GM23248 (cell line): ENCODE measurements at regions not wholly inside any gene's neighbourhood (a gene's known extent, or its start where the extent isn't known, plus 50 kb on each side); places are given as distances from the start of the nearest gene placed in this dataset.

Experiments
- DNase-seq: peaks from one replicate; pipeline ENCODE4 v3.0.0-alpha.2; 2015
- H2AFZ ChIP-seq: fragments of 200-600 bp; sonication (generic); 2 replicates; pipeline ENCODE4 v1.6.1; 2016; ENCODE audit warnings: antibody characterized with exemption
- H3F3A ChIP-seq: fragments of 200-600 bp; sonication (generic); 2 replicates; pipeline ENCODE4 v1.6.1; 2016; ENCODE audit warnings: mild to moderate bottlenecking, antibody characterized with exemption, mixed run types; ENCODE audit not compliant: insufficient read depth
- H3K27ac ChIP-seq: fragments of 200-600 bp; sonication (generic); 2 replicates; pipeline ENCODE4 v1.5.1; 2016; ENCODE audit warnings: mild to moderate bottlenecking
- H3K27me3 ChIP-seq: fragments of 200-600 bp; sonication (generic); replicated peaks from 2 replicates; pipeline ENCODE4 v1.6.1; 2016; ENCODE audit warnings: mild to moderate bottlenecking; ENCODE audit not compliant: insufficient read depth
- H3K36me3 ChIP-seq: fragments of 200-600 bp; sonication (generic); 2 replicates; pipeline ENCODE4 v1.6.1; 2016; ENCODE audit warnings: low read depth, mild to moderate bottlenecking
- H3K4me1 ChIP-seq: fragments of 200-600 bp; sonication (generic); 2 replicates; pipeline ENCODE4 v1.6.1; 2016; ENCODE audit warnings: mild to moderate bottlenecking; ENCODE audit not compliant: insufficient read depth
- H3K4me2 ChIP-seq: fragments of 200-600 bp; sonication (generic); one replicate; pipeline ENCODE4 v1.6.1; 2016; ENCODE audit warnings: mild to moderate bottlenecking; ENCODE audit not compliant: unreplicated experiment
- H3K4me3 ChIP-seq: fragments of 200-600 bp; sonication (generic); 2 replicates; pipeline ENCODE4 v1.5.1; 2016; ENCODE audit warnings: mild to moderate bottlenecking
- H3K79me2 ChIP-seq: fragments of 200-600 bp; sonication (generic); 2 replicates; pipeline ENCODE4 v1.6.1; 2016; ENCODE audit warnings: mild to moderate bottlenecking; ENCODE audit not compliant: insufficient read depth
- H3K9ac ChIP-seq: fragments of 200-600 bp; sonication (generic); 2 replicates; pipeline ENCODE4 v1.6.1; 2016; ENCODE audit warnings: mild to moderate bottlenecking
- H3K9me2 ChIP-seq: fragments of 200-600 bp; sonication (generic); 2 replicates; pipeline ENCODE4 v1.6.1; 2016; ENCODE audit warnings: mixed run types, mild to moderate bottlenecking, moderate library complexity; ENCODE audit not compliant: insufficient read depth
- H3K9me3 ChIP-seq: fragments of 200-600 bp; sonication (generic); one replicate; pipeline ENCODE4 v1.6.1; 2017; ENCODE audit warnings: low read depth
- H4K20me1 ChIP-seq: fragments of 200-600 bp; sonication (generic); 2 replicates; pipeline ENCODE4 v1.6.0; 2016; ENCODE audit not compliant: insufficient read depth
- EZH2 ChIP-seq: fragments of 200-600 bp; sonication (generic); IDR thresholded peaks from 2 replicates; pipeline ENCODE4 v1.6.1; 2018; ENCODE audit warnings: antibody characterized with exemption, mild to moderate bottlenecking; ENCODE audit not compliant: insufficient read depth, poor library complexity, severe bottlenecking
- EZH2phosphoT487 ChIP-seq: fragments of 200-600 bp; sonication (generic); IDR thresholded peaks from 2 replicates; pipeline ENCODE4 v1.6.1; 2018; ENCODE audit warnings: antibody characterized with exemption, moderate library complexity, mild to moderate bottlenecking, low read depth; ENCODE audit not compliant: insufficient read depth
- WGBS, 2 experiments: methylation state at CpG; one replicate each; pipeline ENCODE4 v1.1.6; 2015 to 2017; ENCODE audit warnings: low lambda C conversion rate in 2 of 2, low coverage in 1 of 2; ENCODE audit errors: missing lambda C conversion rate in 2 of 2; 5-methylcytosine and 5-hydroxymethylcytosine counted together
- in situ Hi-C: fragments of 300-500 bp; cut with MboI; formaldehyde crosslinking; loops from 2 replicates; pipeline ENCODE4 v1.15.0; 2020

GRCh38 chr4:136754810-136755530 is 777.3 kb downstream of the PCDH18 start:
- Histone ChIP-seq H3F3A (no peaks in the 10 kb centered on the region), H3K9ac (no peak overlapping the region), H3K4me1 (no peaks in the 10 kb centered on the region), H3K4me2 (no peak overlapping the region), H2AFZ (no peak overlapping the region), H4K20me1 (no peaks in the 10 kb centered on the region), H3K79me2 (no peaks in the 10 kb centered on the region), H3K27ac (no peak overlapping the region), H3K36me3 (no peaks in the 10 kb centered on the region), H3K4me3 (no peak overlapping the region), H3K9me2 (no peaks in the 10 kb centered on the region), H3K27me3 (no peaks in the 10 kb centered on the region), H3K9me3 (no peaks in the 10 kb centered on the region)
- no peak for TF ChIP-seq EZH2phosphoT487
- no peak for TF ChIP-seq EZH2
- WGBS, 2 experiments: 39 to 50% methylated on average over 2 of the region's 2 CpGs
- no peak for DNase-seq
- in situ Hi-C loops: no loop called here

- Histone ChIP-seq H3K4me3 (no peak overlapping the region), H3F3A (no peaks in the 10 kb centered on the region), H4K20me1 (no peaks in the 10 kb centered on the region), H3K36me3 (no peaks in the 10 kb centered on the region), H3K27me3 (no peaks in the 10 kb centered on the region), H2AFZ (peak overlapping the region; percentile 37), H3K4me1 (no peaks in the 10 kb centered on the region), H3K9ac (no peak overlapping the region), H3K4me2 (no peak overlapping the region), H3K9me2 (no peaks in the 10 kb centered on the region), H3K9me3 (no peaks in the 10 kb centered on the region), H3K79me2 (no peaks in the 10 kb centered on the region), H3K27ac (no peak overlapping the region)
- DNase-seq: no peak
- in situ Hi-C loops: no loop called here
- TF ChIP-seq EZH2 (no peak), EZH2phosphoT487 (no peak)
- WGBS, 2 experiments: 39 to 56% methylated on average over 1 of the region's 1 CpG
Measured at GRCh38 chr4:136751556-136751955, 780.7 kb downstream of the PCDH18 start.

GRCh38 chr4:136750897-136751296 is 781.4 kb downstream of the PCDH18 start:
- in situ Hi-C loops: no loop called here
- H3K27ac ChIP-seq: no peak overlapping the region
- no peaks in the 10 kb centered on the region for H4K20me1 ChIP-seq
- H2AFZ ChIP-seq: peak overlapping the region; percentile 37; the same call in 1 of the 2 replicates
- no peaks in the 10 kb centered on the region for H3K36me3 ChIP-seq
- H3K79me2 ChIP-seq: no peaks in the 10 kb centered on the region
- H3K9ac ChIP-seq: no peak overlapping the region
- no peak for TF ChIP-seq EZH2phosphoT487
- TF ChIP-seq EZH2: no peak
- 41 to 48% methylated on average over 3 of the region's 3 CpGs for WGBS, 2 experiments
- no peak overlapping the region for H3K4me3 ChIP-seq
- DNase-seq: peak; percentile 11
- no peaks in the 10 kb centered on the region for H3K4me1 ChIP-seq
- H3K9me3 ChIP-seq: no peaks in the 10 kb centered on the region
- H3K27me3 ChIP-seq: no peaks in the 10 kb centered on the region
- no peak overlapping the region for H3K4me2 ChIP-seq
- H3F3A ChIP-seq: no peaks in the 10 kb centered on the region
- no peaks in the 10 kb centered on the region for H3K9me2 ChIP-seq

GRCh38 chr4:136749989-136750388 is 782.3 kb downstream of the PCDH18 start:
- WGBS, 2 experiments: 4 to 5% methylated on average over 2 of the region's 2 CpGs
- no peaks in the 10 kb centered on the region for H3F3A ChIP-seq
- H3K27me3 ChIP-seq: no peaks in the 10 kb centered on the region
- no peaks in the 10 kb centered on the region for H3K4me1 ChIP-seq
- H3K9ac ChIP-seq: no peak overlapping the region
- no peaks in the 10 kb centered on the region for H4K20me1 ChIP-seq
- DNase-seq: no peak
- H3K9me3 ChIP-seq: no peaks in the 10 kb centered on the region
- no peaks in the 10 kb centered on the region for H3K36me3 ChIP-seq
- no peaks in the 10 kb centered on the region for H3K9me2 ChIP-seq
- H3K4me2 ChIP-seq: no peak overlapping the region
- H3K4me3 ChIP-seq: no peak overlapping the region
- no peaks in the 10 kb centered on the region for H3K79me2 ChIP-seq
- in situ Hi-C loops: no loop called here
- TF ChIP-seq EZH2 (no peak), EZH2phosphoT487 (no peak)
- no peak overlapping the region for H2AFZ ChIP-seq
- H3K27ac ChIP-seq: no peak overlapping the region
